ENCODE measurements at regions not wholly inside any gene's neighbourhood (a gene's known extent, or its start where the extent isn't known, plus 50 kb on each side); places are given as distances from the start of the nearest gene placed in this dataset.

- TF ChIP-seq CTCF (conservative IDR thresholded peaks at IDR 0.05 in 1 of 2, IDR thresholded peaks at IDR 0.05 in 1 of 2; ENCODE audit: low read depth in 1 of 2, low read length in 2 of 2) (no peak), EZH2 (IDR thresholded peaks at IDR 0.05; ENCODE audit: low read length, missing control alignments) (no peak)
Measured at GRCh38 chr5:86786955-86787354, 169.2 kb downstream of the COX7C start.
